GM18508 (cell line): ENCODE measurements at regions not wholly inside any gene's neighbourhood (a gene's known extent, or its start where the extent isn't known, plus 50 kb on each side); places are given as distances from the start of the nearest gene placed in this dataset.

Experiments
- ATAC-seq: cut with Tn5 transposase; IDR thresholded peaks from one replicate; pipeline ENCODE4 v1.9.1; 2021; ENCODE audit warnings: moderate number of reproducible peaks; ENCODE audit not compliant: insufficient read depth, unreplicated experiment

DNA sequence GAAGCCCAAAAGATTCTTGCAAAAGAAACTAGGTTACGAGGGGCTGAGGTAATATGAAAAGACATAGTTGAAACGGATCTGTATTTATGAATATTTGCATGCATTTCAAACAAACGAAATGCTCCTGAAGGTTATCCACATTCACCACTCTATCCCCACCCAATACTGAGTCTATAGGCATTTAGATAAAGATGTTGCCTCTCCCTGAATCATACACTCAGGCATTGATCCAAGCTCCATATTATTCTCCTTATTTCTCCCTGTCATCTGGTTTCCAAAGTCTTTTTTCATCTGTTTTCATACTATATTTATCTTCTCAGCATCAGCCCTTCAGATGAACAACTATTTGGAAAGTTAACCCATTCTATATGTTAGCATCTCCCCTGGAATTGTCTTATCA is 492.5 kb upstream of the TGFBR2 start:
- no peak for ATAC-seq

DNA sequence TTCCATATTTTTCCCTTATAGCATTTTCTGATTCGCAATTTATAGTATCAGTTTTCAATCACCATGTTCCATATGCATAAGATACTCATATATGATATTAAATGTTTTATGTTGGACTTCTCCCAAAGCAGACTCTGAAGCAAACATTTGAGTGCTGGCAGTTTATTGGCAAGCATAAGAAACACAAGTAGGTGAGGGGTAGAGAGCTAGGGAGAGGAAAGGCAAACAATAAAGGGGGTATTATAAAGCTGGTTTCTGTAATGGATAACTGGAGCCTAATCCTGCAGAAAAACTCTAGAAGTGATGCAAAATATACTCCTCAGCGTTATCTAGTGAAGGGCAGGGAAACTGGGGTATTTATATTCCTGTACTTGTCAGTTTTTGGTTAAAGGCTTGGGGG is 491.5 kb upstream of the TGFBR2 start:
- ATAC-seq = no peak

GRCh38 chr3:30122359-30122758 is 484.0 kb upstream of the TGFBR2 start:
- no peak for ATAC-seq

- ATAC-seq = no peak
These were observed 483.2 kb upstream of the TGFBR2 start for GRCh38 chr3:30123224-30123623.

- no peak for ATAC-seq
These were observed 482.6 kb upstream of the TGFBR2 start for GRCh38 chr3:30123755-30124154.

DNA sequence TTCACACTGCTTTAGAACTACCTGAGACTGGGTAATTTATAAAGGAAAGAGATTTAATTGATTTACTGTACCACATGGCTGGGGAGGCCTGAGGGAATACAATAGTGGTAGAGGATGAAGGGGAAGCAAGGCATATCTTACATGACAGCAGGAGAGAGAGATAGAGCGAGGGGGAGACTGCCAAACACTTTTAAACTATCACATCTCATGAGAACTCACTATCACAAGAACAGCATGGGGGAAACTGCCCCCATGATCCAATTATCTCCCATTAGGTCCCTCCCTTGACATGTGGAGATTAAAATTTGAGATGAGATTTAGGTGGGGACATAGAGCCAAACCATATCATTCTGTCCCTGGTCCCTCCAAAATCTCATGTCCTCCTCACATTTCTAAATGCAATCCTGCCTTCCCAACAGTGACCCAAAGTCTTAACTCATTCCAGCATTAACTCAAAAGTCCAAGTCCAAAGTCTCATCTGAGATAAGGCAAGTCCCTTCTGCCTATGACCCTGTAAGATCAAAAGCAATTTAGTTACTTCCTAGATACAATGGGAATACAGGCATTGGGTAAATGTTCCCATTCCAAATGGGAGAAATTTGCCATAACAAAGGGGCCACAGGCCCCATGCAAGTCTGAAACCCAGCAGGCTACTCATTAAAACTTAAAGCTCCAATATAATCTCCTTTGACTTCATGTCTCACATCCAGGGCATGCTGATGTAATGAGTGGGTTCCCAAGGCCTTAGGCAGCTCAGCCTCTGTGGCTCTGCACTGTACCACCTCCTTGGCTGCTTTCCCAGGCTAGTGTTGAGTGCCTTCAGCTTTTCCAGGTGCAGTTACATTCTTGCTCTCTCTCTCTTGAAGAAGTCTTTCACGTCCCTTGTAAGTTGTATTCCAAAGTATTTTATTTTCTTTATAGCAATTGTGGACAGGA is 481.7 kb upstream of the TGFBR2 start:
- no peak for ATAC-seq

- no peak for ATAC-seq
These were observed 476.6 kb upstream of the TGFBR2 start for GRCh38 chr3:30129765-30130164.

GRCh38 chr3:30130391-30130790 is 476.0 kb upstream of the TGFBR2 start:
- no peak for ATAC-seq

- ATAC-seq = no peak
These were observed 475.2 kb upstream of the TGFBR2 start for GRCh38 chr3:30131191-30131590.

DNA sequence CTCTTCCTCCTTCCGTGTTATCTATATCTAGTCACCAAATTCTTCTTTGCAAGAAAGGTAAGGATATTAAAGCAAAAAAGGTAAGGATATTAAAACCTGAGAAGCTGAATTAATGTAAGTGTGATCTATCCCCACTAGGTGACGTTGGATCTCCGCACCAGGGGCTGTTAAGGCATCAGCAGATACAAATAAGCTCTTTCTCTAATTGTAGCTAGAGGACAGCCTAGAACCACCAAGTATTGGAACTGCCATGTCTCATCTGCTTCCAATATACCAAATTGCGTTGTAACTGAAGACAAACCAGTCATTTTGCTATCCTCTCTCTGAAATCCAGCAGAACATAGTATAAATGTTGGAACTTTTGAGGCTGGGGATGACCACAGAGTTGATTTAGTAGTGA is 471.2 kb upstream of the TGFBR2 start:
- ATAC-seq = no peak

- no peak for ATAC-seq
These were observed 467.1 kb upstream of the TGFBR2 start for GRCh38 chr3:30139283-30139682.

GRCh38 chr3:30140356-30141075 is 465.9 kb upstream of the TGFBR2 start:
- ATAC-seq = no peak

- ATAC-seq = no peak
These were observed 465.2 kb upstream of the TGFBR2 start for GRCh38 chr3:30141178-30141581.

- no peak for ATAC-seq
These were observed 464.5 kb upstream of the TGFBR2 start for GRCh38 chr3:30141927-30142326.

DNA sequence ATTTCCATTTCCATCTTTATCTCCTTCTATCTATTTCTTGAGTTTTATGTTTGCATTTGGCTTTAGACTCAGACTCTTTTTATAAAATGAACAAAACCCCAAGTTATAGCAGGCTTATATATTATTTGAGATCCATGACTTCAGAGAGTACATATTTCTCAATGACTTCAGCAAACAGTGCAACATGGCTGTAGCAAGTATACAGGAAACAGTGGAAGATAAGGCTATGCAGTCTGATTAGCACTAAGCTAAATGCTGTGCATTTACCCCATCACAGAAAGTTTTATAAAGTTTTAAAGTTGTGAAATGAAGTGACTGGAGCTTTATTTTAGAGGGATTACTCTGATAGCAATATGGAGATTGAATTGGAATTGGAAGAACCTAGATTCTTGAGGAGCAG is 463.5 kb upstream of the TGFBR2 start:
- ATAC-seq = no peak

DNA sequence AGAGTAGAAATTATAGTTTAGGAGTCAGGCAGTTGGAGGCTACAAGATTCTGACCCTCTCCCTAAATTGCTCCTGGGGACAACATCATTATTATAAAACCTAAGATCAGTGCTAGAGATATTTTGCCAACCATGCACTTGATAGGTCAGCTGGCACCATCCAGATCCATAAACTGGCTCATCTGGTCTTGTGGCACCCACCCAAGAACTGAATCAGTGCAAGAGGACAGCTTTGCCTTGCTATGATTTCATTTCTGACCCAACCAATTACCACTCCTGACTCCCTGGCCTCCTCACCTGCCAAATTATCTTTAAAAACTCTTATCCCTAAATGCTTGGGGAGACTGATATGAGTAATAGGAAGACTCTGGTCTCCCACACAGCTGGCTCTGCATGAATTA is 461.1 kb upstream of the TGFBR2 start:
- no peak for ATAC-seq

- no peak for ATAC-seq
These were observed 459.4 kb upstream of the TGFBR2 start for GRCh38 chr3:30146978-30147377.

- ATAC-seq = no peak
These were observed 451.5 kb upstream of the TGFBR2 start for GRCh38 chr3:30154853-30155252.

- ATAC-seq = no peak
These were observed 450.6 kb upstream of the TGFBR2 start for GRCh38 chr3:30155755-30156154.

DNA sequence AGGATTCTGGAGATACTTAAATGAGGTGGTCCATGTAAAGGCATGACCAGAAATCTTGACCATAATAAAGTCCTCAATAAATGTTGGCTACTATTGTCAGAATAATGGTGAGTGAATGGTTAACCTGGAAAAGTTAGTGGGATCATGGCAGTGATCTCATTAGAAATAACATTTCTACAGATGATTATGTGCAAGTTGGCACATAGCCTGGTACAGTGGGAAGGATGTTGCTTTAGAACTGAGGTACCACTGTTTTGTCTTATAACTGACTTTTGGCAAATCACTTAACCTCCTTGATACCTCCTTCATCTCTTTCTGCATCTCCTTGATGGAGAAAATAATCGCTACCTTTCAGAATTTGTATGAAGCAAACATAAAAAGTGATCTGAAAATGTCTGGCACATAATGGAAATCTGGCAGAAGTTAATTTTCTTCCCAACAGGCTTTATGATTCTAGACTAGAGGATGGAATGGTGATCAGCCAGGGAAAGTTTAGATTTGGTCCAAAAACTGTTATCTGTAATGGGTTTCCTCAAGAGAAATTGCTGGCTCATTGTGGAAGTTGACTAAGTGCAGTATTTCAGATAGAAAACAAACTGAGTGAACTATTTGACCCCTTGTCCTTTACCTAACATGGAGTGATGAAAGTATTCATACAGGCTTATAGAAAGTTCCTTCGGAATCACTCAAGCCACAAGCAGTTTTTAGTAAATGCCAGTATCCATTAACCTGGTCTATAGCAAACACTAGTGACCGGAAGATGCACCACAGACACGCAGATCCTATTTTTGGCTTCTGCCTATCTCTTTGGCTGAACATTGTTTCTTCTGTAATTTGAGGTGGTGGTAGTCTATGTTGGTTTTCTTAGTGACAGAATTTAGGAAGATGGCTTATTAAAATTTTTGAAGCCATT is 449.6 kb upstream of the TGFBR2 start:
- ATAC-seq = no peak

DNA sequence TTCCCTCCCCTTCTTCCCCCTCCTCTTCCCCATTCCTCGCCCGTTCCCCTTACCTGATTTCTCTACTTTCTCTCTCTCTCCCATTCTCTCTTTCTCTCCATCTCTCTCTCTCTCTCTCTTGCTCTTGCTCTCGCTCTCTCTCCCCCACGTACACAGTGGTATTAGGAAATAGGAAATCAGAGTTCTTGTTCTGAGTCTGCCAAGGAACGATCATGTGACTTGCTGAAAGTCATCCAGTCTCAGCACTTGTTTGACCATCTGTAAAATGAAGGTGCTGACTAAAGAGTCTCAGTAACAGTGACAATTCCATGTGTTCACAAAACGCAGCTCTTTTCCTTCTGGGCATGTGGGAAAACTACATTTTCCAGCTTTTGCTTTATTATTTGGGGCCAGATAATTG is 445.0 kb upstream of the TGFBR2 start:
- no peak for ATAC-seq
